ENCODE measurements at regions not wholly inside any gene's neighbourhood (a gene's known extent, or its start where the extent isn't known, plus 50 kb on each side); places are given as distances from the start of the nearest gene placed in this dataset.

GRCh38 chr5:40312205-40312604, 367.5 kb upstream of the PTGER4 start:
- H3K4me1 ChIP-seq (ENCODE audit: insufficient read depth, low read length) = peaks cover 9% of the 10 kb centered on the region
- ChIA-PET POLR2A (ENCODE audit: unreplicated experiment) (interaction anchor here (0.6 kb wide), 1 partner anchor 495 kb away, joined by 3 read pairs; no protein-coding TSS in a partner anchor), CTCF (no interaction called here)
- H3F3A ChIP-seq (ENCODE audit: low read length, unreplicated experiment) = no peaks in the 10 kb centered on the region
- H3K36me3 ChIP-seq (ENCODE audit: low read depth, low read length) = no peaks in the 10 kb centered on the region
- H3K4me2 ChIP-seq (ENCODE audit: low read length) = no peak overlapping the region
- no peaks in the 10 kb centered on the region for H3K27me3 ChIP-seq (ENCODE audit: low read length)
- DNase-seq (no peak), ATAC-seq (no peak)
- H3K4me3 ChIP-seq (ENCODE audit: low read length) = no peak overlapping the region
- H3K9me2 ChIP-seq (replicated peaks; ENCODE audit: low read length) = no peaks in the 10 kb centered on the region
- H3K9me3 ChIP-seq (ENCODE audit: low read length) = no peaks in the 10 kb centered on the region
- H3K27ac ChIP-seq (ENCODE audit: low read length) = no peak overlapping the region
- H2AFZ ChIP-seq (ENCODE audit: low read length) = no peak overlapping the region
- H3K9ac ChIP-seq (ENCODE audit: low read length) = no peak overlapping the region
- no peak for TF ChIP-seq EZH2 (IDR thresholded peaks at IDR 0.05; ENCODE audit: low read length, unreplicated experiment)
- TF ChIP-seq EZH2phosphoT487 (IDR thresholded peaks at IDR 0.05; ENCODE audit: borderline replicate concordance, low read length) = no peak
- TF ChIP-seq, protein P1, sequence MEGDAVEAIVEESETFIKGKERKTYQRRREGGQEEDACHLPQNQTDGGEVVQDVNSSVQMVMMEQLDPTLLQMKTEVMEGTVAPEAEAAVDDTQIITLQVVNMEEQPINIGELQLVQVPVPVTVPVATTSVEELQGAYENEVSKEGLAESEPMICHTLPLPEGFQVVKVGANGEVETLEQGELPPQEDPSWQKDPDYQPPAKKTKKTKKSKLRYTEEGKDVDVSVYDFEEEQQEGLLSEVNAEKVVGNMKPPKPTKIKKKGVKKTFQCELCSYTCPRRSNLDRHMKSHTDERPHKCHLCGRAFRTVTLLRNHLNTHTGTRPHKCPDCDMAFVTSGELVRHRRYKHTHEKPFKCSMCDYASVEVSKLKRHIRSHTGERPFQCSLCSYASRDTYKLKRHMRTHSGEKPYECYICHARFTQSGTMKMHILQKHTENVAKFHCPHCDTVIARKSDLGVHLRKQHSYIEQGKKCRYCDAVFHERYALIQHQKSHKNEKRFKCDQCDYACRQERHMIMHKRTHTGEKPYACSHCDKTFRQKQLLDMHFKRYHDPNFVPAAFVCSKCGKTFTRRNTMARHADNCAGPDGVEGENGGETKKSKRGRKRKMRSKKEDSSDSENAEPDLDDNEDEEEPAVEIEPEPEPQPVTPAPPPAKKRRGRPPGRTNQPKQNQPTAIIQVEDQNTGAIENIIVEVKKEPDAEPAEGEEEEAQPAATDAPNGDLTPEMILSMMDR (conservative IDR thresholded peaks at IDR 0.05; ENCODE audit: low read depth, low read length) = no peak
- H4K20me1 ChIP-seq (ENCODE audit: low read length) = no peaks in the 10 kb centered on the region
- intact Hi-C loops (cut with micrococcal nuclease) = no loop called here
- BruUV-seq (replicated peaks) = no TSS peak
- no peaks in the 10 kb centered on the region for H3K79me2 ChIP-seq (ENCODE audit: low read length)

DNA sequence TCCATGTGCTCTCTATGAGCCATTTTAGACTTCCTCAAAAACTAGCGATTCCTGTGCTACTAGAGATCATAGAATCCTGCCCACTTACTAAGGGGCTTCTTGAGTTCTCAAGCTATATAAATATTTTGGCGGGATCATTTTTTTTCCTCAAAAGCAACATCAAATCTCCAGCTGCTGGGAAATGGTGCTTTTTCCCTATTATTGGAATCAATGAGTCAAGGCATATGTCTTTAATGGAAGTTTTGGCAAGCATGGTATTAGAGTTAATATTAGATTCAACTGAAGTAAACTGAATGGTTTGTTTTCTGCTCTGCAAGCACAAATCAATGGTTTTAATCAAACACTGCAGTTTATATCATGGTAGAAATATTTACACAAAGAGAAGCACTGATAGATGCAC, 369.9 kb upstream of the PTGER4 start:
- POLR2A ChIA-PET (ENCODE audit: unreplicated experiment) = no interaction called here
- intact Hi-C loops (cut with micrococcal nuclease) = no loop called here
- no peak overlapping the region for H2AFZ ChIP-seq (ENCODE audit: low read length)
- H3K4me3 ChIP-seq (ENCODE audit: low read length) = no peak overlapping the region
- no peak overlapping the region for H3K27ac ChIP-seq (ENCODE audit: low read length)
- H3K36me3 ChIP-seq (ENCODE audit: low read depth, low read length) = no peaks in the 10 kb centered on the region
- DNase-seq = no peak
- H3K9me3 ChIP-seq (ENCODE audit: low read length) = no peaks in the 10 kb centered on the region
- no peak overlapping the region for H3K4me2 ChIP-seq (ENCODE audit: low read length)
- CTCF ChIA-PET = interaction anchor here (0.8 kb wide), 1 partner anchor 14 kb away, joined by 5 read pairs; no protein-coding TSS in a partner anchor
- TF ChIP-seq EZH2phosphoT487 (IDR thresholded peaks at IDR 0.05; ENCODE audit: borderline replicate concordance, low read length) (no peak), EZH2 (IDR thresholded peaks at IDR 0.05; ENCODE audit: low read length, unreplicated experiment) (no peak)
- TF ChIP-seq, protein P1 (conservative IDR thresholded peaks at IDR 0.05; ENCODE audit: low read depth, low read length) = no peak
- no peaks in the 10 kb centered on the region for H3K79me2 ChIP-seq (ENCODE audit: low read length)
- H3K27me3 ChIP-seq (ENCODE audit: low read length) = no peaks in the 10 kb centered on the region
- no peaks in the 10 kb centered on the region for H4K20me1 ChIP-seq (ENCODE audit: low read length)
- BruUV-seq (replicated peaks) = no TSS peak
- H3F3A ChIP-seq (ENCODE audit: low read length, unreplicated experiment) = no peaks in the 10 kb centered on the region
- ATAC-seq = no peak
- H3K9me2 ChIP-seq (replicated peaks; ENCODE audit: low read length) = no peaks in the 10 kb centered on the region
- no peaks in the 10 kb centered on the region for H3K4me1 ChIP-seq (ENCODE audit: insufficient read depth, low read length)
- no peak overlapping the region for H3K9ac ChIP-seq (ENCODE audit: low read length)

DNA sequence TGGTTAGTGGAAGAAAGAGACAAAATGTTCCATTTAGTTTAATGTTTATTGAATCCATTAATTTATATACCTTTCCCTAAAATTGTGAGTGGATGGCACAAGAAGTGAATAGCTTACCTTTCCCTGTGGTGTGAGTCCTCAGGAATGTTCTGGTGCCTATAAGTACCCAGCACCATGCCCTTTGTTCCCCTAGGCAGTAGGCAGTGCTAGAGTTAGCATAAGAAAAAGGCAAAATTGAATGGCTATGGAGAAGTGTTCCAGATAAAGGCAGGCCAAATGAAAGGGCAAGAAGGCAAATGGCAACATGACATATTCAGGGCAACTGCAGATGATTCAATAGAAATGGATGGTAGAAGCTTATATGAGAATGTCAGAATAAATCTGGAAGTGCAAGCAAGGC, 370.8 kb upstream of the PTGER4 start:
- intact Hi-C loops (cut with micrococcal nuclease) = no loop called here
- Histone ChIP-seq H3K4me2 (ENCODE audit: low read length) (no peak overlapping the region), H3F3A (ENCODE audit: low read length, unreplicated experiment) (no peaks in the 10 kb centered on the region), H3K9me3 (ENCODE audit: low read length) (no peaks in the 10 kb centered on the region), H3K36me3 (ENCODE audit: low read depth, low read length) (no peaks in the 10 kb centered on the region), H3K4me3 (ENCODE audit: low read length) (no peak overlapping the region), H2AFZ (ENCODE audit: low read length) (no peak overlapping the region), H3K9ac (ENCODE audit: low read length) (no peak overlapping the region), H3K9me2 (replicated peaks; ENCODE audit: low read length) (no peaks in the 10 kb centered on the region), H3K27ac (ENCODE audit: low read length) (no peak overlapping the region), H3K27me3 (ENCODE audit: low read length) (no peaks in the 10 kb centered on the region), H3K4me1 (ENCODE audit: insufficient read depth, low read length) (no peaks in the 10 kb centered on the region), H3K79me2 (ENCODE audit: low read length) (no peaks in the 10 kb centered on the region), H4K20me1 (ENCODE audit: low read length) (no peaks in the 10 kb centered on the region)
- no TSS peak for BruUV-seq (replicated peaks)
- ChIA-PET POLR2A (ENCODE audit: unreplicated experiment) (no interaction called here), CTCF (no interaction called here)
- TF ChIP-seq, protein P1 (conservative IDR thresholded peaks at IDR 0.05; ENCODE audit: low read depth, low read length) = no peak
- ATAC-seq = no peak
- no peak for DNase-seq
